GM10266 (cell line): ENCODE measurements at regions not wholly inside any gene's neighbourhood (a gene's known extent, or its start where the extent isn't known, plus 50 kb on each side); places are given as distances from the start of the nearest gene placed in this dataset.

Source experiments
- DNase-seq: peaks from one replicate; pipeline ENCODE4 v3.0.0; 2012; ENCODE audit errors: extremely low spot score
- TF ChIP-seq, protein P1 (sequence below): IDR thresholded peaks from 2 replicates; pipeline ENCODE4 v1.5.1; 2012; ENCODE audit warnings: mild to moderate bottlenecking, low read depth; ENCODE audit not compliant: control insufficient read depth, insufficient read depth; ENCODE audit errors: missing control alignments

DNA sequence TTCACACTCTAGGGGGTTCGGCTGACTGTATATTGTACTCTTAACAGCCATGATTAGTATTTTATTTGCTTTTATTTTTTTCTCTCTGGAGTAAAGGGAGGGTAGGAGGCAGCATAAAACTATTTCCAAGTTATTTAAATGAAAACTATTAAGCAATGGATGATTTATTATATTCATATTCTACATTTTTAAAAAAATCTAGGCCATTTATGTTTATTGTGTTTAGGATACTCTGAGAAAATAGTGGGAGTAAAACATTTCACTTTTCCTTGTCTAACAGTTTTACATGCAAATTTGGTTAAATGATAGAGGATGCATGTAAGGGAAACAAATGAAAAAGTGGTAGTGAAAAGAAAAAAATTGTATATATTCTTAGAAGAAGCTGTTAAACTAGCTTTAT, 276.3 kb downstream of the GAS1 start:
- no peak for DNase-seq
- TF ChIP-seq, protein P1, sequence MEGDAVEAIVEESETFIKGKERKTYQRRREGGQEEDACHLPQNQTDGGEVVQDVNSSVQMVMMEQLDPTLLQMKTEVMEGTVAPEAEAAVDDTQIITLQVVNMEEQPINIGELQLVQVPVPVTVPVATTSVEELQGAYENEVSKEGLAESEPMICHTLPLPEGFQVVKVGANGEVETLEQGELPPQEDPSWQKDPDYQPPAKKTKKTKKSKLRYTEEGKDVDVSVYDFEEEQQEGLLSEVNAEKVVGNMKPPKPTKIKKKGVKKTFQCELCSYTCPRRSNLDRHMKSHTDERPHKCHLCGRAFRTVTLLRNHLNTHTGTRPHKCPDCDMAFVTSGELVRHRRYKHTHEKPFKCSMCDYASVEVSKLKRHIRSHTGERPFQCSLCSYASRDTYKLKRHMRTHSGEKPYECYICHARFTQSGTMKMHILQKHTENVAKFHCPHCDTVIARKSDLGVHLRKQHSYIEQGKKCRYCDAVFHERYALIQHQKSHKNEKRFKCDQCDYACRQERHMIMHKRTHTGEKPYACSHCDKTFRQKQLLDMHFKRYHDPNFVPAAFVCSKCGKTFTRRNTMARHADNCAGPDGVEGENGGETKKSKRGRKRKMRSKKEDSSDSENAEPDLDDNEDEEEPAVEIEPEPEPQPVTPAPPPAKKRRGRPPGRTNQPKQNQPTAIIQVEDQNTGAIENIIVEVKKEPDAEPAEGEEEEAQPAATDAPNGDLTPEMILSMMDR, result no peak

DNA sequence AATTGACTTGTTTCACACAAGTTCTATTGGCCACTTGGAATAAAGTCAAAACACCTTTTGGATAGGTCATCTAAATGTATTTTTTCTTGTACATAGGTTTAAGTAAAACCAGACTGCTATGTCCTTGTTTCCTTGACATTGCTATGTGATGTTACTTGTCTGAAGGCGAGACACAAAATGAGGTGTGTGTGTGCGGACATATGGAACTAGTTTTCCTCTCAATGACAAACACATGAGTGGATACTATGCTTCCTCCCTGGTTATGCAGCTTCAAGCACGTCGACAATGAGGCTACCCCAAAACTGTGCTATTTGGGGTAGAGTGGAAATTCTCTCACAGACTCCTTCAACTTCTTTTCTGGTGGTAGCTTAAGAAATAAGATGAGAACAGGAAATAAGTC, 276.8 kb downstream of the GAS1 start:
- DNase-seq, result no peak
- TF ChIP-seq, protein P1, result no peak

DNA sequence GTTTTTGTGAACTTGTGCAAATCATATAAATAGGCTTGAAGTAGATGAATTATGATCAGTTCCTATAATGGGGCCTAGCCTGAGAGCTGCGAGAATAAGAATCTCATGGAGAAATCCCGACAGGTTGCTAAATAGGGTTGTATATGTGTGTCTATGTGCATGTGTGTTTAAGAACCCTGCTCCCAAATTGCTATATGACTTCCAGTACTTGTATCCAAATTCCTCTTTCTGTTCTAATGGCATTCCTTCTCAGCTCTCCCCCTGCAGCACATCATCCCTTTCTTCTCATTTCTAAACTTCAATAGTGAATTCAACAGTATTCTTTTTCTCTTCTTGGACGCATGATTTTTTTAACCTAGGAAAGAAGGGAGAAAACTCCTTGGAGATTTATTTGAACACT, 277.2 kb downstream of the GAS1 start:
- DNase-seq, result no peak
- TF ChIP-seq, protein P1, result no peak

DNA sequence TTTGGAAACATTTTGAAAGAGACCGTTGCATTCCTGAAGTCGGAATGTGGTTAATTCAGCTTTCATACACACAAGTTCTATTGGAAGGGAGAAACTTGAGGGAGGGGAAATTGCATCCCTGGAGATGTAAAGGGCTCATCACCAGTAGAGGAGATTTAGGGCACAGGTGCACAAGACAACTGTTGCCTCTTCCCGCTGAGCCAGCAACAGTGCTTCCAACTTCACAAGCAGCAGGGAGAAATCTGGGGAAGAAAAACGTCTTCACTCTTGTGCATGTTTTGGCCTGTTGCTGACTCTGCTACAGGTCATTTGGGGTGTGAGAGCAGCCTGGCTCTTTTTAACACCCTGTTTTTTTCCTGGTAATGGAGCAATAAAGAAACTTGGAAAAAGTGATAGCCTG, 277.9 kb downstream of the GAS1 start:
- TF ChIP-seq, protein P1, result no peak
- no peak for DNase-seq

DNA sequence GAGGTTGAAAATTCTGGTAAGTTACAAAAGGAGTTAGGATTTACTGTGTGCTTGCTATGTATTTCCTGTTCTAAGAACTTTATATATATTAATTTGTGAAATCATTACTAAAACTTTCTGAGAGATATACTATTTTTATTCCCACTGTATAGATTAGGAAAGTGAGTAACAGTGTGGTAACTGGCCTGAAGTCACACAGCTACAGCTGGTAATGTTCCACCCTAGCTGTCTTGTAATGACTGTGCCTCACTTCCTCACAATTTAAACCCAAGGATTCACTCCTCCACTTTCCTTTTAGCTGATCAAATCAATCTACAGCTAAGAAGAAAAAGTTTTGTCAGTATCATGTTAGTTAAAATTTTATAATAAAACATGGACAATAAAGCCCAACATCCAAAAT, 278.8 kb downstream of the GAS1 start:
- no peak for DNase-seq

DNA sequence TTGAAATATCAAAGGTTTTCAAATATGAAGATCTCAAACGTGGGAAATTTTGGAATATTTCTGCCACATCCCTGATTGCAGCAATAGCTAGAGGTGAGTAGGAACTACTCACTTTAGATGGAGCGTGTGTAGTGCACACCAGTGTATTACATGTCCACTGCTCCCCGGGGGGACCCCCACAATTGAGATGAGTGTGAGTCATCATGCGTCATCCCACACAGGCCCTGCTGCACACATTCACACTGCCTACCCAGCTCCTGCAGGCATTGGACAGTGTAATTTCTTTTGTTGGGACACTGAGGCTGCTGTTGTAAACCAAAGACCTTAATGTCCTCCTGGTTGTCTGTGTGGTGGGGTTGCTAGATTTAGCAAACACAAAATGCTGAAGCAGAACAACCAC, 280.0 kb downstream of the GAS1 start:
- no peak for DNase-seq

More for the DNA sequence above, 278.8 kb downstream of the GAS1 start:
- TF ChIP-seq, protein P1, result no peak

DNA sequence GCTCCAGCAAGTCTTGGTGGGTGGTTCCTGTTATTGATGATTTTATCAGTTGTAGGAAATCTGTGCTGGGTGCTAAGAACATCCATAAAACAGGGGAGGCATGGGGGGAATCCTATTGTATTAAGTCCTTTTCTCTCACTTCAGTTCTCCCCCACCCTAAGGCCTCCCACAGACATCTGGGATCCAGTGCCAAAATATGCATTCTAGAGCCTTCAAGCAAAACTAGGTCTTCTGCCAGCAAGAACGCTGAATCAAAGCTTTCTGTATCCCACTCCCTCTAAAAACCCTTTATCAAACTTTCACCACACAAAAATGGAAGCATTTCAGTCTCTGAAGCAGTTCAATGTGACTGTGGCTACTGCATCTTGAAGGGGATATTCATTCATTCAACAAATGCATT, 281.9 kb downstream of the GAS1 start:
- TF ChIP-seq, protein P1, result no peak
- DNase-seq, result no peak

More for the DNA sequence above, 280.0 kb downstream of the GAS1 start:
- TF ChIP-seq, protein P1, result no peak
